A549 (cell line): ENCODE measurements at regions not wholly inside any gene's neighbourhood (a gene's known extent, or its start where the extent isn't known, plus 50 kb on each side); places are given as distances from the start of the nearest gene placed in this dataset.

Experiments used
- CBX2 ChIP-seq: fragments of 200-600 bp; sonication (generic); IDR thresholded peaks from 2 replicates; pipeline ENCODE4 v1.6.1; 2016; ENCODE audit warnings: low read depth, mild to moderate bottlenecking, borderline replicate concordance
- CTCF ChIP-seq: fragments of >200 bp; sonication (Bioruptor Twin); formaldehyde crosslinking; IDR thresholded peaks from 3 replicates; pipeline ENCODE4 v1.5.1; 2016
- EP300 ChIP-seq, 2 experiments: fragments of >200 bp; sonication (Bioruptor Twin); formaldehyde crosslinking; IDR thresholded peaks; 2 replicates in 1 of 2; 3 replicates in 1 of 2; pipeline ENCODE4 v1.6.1; 2016 to 2017
- FOSL2 ChIP-seq, 2 experiments: fragments of 450-650 bp in 1 of 2; fragments of >200 bp in 1 of 2; sonication (Bioruptor Twin) in 1 of 2; formaldehyde crosslinking; IDR thresholded peaks; 2 replicates each; pipeline versions ENCODE4 v1.5.0 to v1.6.1; 2016 to 2020; ENCODE audit warnings: mild to moderate bottlenecking in 1 of 2, moderate library complexity in 1 of 2
- MAX ChIP-seq: IDR thresholded peaks from 2 replicates; pipeline ENCODE4 v1.6.1; 2012
- MYC ChIP-seq: IDR thresholded peaks from 2 replicates; pipeline ENCODE4 v1.6.1; 2012; ENCODE audit warnings: mild to moderate bottlenecking, inconsistent platforms, low read length, improper control_type of control experiment, borderline replicate concordance
- POLR2A ChIP-seq: IDR thresholded peaks from 2 replicates; pipeline ENCODE4 v1.6.1; 2012; ENCODE audit warnings: mild to moderate bottlenecking, low read length
- RAD21 ChIP-seq, 2 experiments: fragments of >200 bp in 1 of 2; sonication (Bioruptor Twin) in 1 of 2; formaldehyde crosslinking in 1 of 2; IDR thresholded peaks in 1 of 2; conservative IDR thresholded peaks in 1 of 2; 2 replicates in 1 of 2; 3 replicates in 1 of 2; pipeline ENCODE4 v1.6.1; 2012 to 2018; ENCODE audit warnings: inconsistent platforms in 1 of 2
- REST ChIP-seq: fragments of 200-600 bp; sonication (generic); IDR thresholded peaks from 2 replicates; pipeline ENCODE4 v1.6.1; 2016; ENCODE audit warnings: antibody characterized with exemption, mild to moderate bottlenecking, moderate library complexity
- RNF2 ChIP-seq: fragments of 200-600 bp; sonication (generic); IDR thresholded peaks from 2 replicates; pipeline ENCODE4 v1.6.1; 2016; ENCODE audit warnings: low read depth, mild to moderate bottlenecking, antibody characterized with exemption, moderate library complexity, borderline replicate concordance
- SMC3 ChIP-seq: fragments of >200 bp; sonication (Bioruptor Twin); formaldehyde crosslinking; IDR thresholded peaks from 3 replicates; pipeline ENCODE4 v1.6.1; 2018; ENCODE audit warnings: inconsistent platforms
- USF2 ChIP-seq: fragments of 450-650 bp; IDR thresholded peaks from 2 replicates; pipeline ENCODE4 v1.6.1; 2014; ENCODE audit warnings: antibody characterized with exemption
- TF ChIP-seq, protein P1 (sequence below): fragments of 250-450 bp; sonication (Bioruptor Pico); IDR thresholded peaks from 2 replicates; pipeline ENCODE4 v1.5.0; 2021; ENCODE audit warnings: mild to moderate bottlenecking, moderate library complexity, borderline replicate concordance
- TF ChIP-seq, protein P2 (sequence below): IDR thresholded peaks from 2 replicates; pipeline ENCODE4 v1.6.1; 2012

- TF ChIP-seq USF2 (no peak), SMC3 (no peak), FOSL2 (IDR thresholded peaks at IDR 0.05) (no peak), FOSL2 (CRISPR knock-in tag; IDR thresholded peaks at IDR 0.05) (no peak), POLR2A (no peak), RNF2 (no peak), MAX (no peak), CTCF (no peak), RAD21 (conservative IDR thresholded peaks at IDR 0.05 in 1 of 2, IDR thresholded peaks at IDR 0.05 in 1 of 2) (no peak), EP300 (IDR thresholded peaks at IDR 0.05) (no peak), REST (no peak), MYC (no peak), CBX2 (no peak)
- TF ChIP-seq, protein P1, sequence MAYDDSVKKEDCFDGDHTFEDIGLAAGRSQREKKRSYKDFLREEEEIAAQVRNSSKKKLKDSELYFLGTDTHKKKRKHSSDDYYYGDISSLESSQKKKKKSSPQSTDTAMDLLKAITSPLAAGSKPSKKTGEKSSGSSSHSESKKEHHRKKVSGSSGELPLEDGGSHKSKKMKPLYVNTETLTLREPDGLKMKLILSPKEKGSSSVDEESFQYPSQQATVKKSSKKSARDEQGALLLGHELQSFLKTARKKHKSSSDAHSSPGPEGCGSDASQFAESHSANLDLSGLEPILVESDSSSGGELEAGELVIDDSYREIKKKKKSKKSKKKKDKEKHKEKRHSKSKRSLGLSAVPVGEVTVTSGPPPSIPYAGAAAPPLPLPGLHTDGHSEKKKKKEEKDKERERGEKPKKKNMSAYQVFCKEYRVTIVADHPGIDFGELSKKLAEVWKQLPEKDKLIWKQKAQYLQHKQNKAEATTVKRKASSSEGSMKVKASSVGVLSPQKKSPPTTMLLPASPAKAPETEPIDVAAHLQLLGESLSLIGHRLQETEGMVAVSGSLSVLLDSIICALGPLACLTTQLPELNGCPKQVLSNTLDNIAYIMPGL (CRISPR knock-in tag): no peak
- TF ChIP-seq, protein P2, sequence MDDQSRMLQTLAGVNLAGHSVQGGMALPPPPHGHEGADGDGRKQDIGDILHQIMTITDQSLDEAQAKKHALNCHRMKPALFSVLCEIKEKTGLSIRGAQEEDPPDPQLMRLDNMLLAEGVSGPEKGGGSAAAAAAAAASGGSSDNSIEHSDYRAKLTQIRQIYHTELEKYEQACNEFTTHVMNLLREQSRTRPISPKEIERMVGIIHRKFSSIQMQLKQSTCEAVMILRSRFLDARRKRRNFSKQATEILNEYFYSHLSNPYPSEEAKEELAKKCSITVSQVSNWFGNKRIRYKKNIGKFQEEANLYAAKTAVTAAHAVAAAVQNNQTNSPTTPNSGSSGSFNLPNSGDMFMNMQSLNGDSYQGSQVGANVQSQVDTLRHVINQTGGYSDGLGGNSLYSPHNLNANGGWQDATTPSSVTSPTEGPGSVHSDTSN: no peak
Observed at GRCh38 chr10:21052709-21053104, 155.6 kb upstream of the NEBL start.
